Nephron (organoid): ENCODE measurements at regions not wholly inside any gene's neighbourhood (a gene's known extent, or its start where the extent isn't known, plus 50 kb on each side); places are given as distances from the start of the nearest gene placed in this dataset.

Experiments used
- H3K27ac Mint-ChIP-seq, 3 experiments: 2 replicates each; pipeline ENCODE4 v1.8.0; 2020; ENCODE audit warnings: mixed read lengths in 3 of 3, mild to moderate bottlenecking in 2 of 3, moderate library complexity in 1 of 3
- H3K27me3 Mint-ChIP-seq: 2 replicates; pipeline ENCODE4 v1.8.0; 2021; ENCODE audit warnings: low read depth, mild to moderate bottlenecking, moderate library complexity, mixed read lengths
- H3K36me3 Mint-ChIP-seq: 2 replicates; pipeline ENCODE4 v1.8.0; 2020; ENCODE audit warnings: low read depth, mixed read lengths
- H3K4me1 Mint-ChIP-seq: 2 replicates; pipeline ENCODE4 v1.8.0; 2020; ENCODE audit warnings: mixed read lengths
- H3K4me3 Mint-ChIP-seq, 3 experiments: 2 replicates each; pipeline ENCODE4 v1.8.0; 2020; ENCODE audit warnings: mild to moderate bottlenecking in 3 of 3, mixed read lengths in 3 of 3, moderate library complexity in 2 of 3
- H3K9me3 Mint-ChIP-seq: 2 replicates; pipeline ENCODE4 v1.8.0; 2020; ENCODE audit warnings: mixed read lengths
- TF ChIP-seq, protein P1 (sequence below), 3 experiments: fragments of 200-600 bp; sonication (generic); IDR thresholded peaks; one replicate each; pipeline ENCODE4 v1.5.0; 2021; ENCODE audit warnings: antibody characterized with exemption in 3 of 3; ENCODE audit not compliant: unreplicated experiment in 3 of 3

DNA sequence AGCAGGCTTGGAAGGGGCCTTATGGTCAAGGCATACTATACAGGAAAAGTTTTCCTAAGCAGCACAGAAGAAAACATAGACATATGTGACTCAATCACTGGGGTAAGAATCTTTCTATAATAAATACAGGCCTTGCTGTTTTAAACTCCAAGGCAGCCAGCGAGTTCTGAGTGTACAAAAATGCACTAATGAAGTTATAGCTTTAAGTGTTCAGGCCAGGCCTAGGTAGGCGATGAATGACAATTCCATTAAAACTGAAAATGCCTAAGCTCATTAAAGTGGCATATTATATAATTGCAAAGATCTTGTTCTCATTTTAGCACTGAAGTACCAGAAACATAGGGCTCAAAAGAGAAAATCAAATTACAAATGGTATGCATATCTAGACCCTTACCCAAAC, 716.4 kb upstream of the HS3ST1 start:
- Mint-ChIP-seq H3K36me3 (no peaks in the 10 kb centered on the region), H3K9me3 (no peaks in the 10 kb centered on the region), H3K27me3 (no peaks in the 10 kb centered on the region), H3K4me3 (no peak overlapping the region), H3K27ac (no peak overlapping the region), H3K4me1 (no peaks in the 10 kb centered on the region)
- TF ChIP-seq, protein P1, sequence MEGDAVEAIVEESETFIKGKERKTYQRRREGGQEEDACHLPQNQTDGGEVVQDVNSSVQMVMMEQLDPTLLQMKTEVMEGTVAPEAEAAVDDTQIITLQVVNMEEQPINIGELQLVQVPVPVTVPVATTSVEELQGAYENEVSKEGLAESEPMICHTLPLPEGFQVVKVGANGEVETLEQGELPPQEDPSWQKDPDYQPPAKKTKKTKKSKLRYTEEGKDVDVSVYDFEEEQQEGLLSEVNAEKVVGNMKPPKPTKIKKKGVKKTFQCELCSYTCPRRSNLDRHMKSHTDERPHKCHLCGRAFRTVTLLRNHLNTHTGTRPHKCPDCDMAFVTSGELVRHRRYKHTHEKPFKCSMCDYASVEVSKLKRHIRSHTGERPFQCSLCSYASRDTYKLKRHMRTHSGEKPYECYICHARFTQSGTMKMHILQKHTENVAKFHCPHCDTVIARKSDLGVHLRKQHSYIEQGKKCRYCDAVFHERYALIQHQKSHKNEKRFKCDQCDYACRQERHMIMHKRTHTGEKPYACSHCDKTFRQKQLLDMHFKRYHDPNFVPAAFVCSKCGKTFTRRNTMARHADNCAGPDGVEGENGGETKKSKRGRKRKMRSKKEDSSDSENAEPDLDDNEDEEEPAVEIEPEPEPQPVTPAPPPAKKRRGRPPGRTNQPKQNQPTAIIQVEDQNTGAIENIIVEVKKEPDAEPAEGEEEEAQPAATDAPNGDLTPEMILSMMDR (IDR thresholded peaks at IDR 0.05; ENCODE audit: unreplicated experiment in 3 of 3), result no peak

DNA sequence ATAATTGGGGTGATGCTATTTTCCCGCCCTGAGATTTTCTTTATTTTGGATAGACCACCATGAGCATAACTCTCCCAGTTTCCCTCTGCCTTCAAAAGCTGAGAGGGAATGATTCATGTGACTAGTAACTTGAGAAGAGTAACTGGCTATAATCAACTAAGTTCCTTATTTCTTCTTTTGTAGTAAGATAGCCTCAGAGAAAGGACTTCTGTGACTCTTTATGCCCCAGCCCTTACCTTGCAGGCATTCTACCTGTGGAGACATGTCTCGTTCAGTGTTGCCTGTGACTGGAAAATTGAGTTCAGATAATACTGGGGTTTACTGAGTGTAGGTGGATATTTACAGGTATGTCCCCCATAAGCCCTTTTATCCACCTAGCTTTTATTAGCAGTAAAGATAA, 715.4 kb upstream of the HS3ST1 start:
- no peaks in the 10 kb centered on the region for H3K36me3 Mint-ChIP-seq
- H3K27me3 Mint-ChIP-seq, result no peaks in the 10 kb centered on the region
- TF ChIP-seq, protein P1 (IDR thresholded peaks at IDR 0.05; ENCODE audit: unreplicated experiment in 3 of 3), result no peak
- no peaks in the 10 kb centered on the region for H3K9me3 Mint-ChIP-seq
- no peak overlapping the region for H3K4me3 Mint-ChIP-seq
- peaks cover 4% of the 10 kb centered on the region for H3K4me1 Mint-ChIP-seq
- no peak overlapping the region for H3K27ac Mint-ChIP-seq

DNA sequence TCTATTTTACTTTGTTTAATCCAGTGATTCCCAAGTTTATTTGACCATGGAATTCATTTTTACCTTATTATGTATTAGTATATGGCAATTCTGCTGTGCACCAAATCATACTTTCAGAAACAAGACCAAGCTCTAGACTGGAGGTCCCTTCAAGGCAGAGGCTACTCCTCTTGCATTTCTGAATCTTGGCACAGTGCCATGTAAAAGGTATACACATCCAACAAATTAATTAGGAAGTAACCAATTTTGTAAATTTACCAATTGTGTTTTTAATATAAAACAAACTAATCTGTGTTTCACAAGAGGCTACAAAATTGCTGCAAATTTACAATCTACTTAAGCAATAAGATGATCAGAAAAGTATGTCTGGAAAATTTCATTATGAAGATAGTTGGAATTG, 712.2 kb upstream of the HS3ST1 start:
- Mint-ChIP-seq H3K27ac (no peak overlapping the region), H3K9me3 (no peaks in the 10 kb centered on the region), H3K4me3 (no peak overlapping the region), H3K36me3 (no peaks in the 10 kb centered on the region), H3K27me3 (no peaks in the 10 kb centered on the region), H3K4me1 (peaks cover 11% of the 10 kb centered on the region)
- TF ChIP-seq, protein P1 (IDR thresholded peaks at IDR 0.05; ENCODE audit: unreplicated experiment in 3 of 3), result no peak

DNA sequence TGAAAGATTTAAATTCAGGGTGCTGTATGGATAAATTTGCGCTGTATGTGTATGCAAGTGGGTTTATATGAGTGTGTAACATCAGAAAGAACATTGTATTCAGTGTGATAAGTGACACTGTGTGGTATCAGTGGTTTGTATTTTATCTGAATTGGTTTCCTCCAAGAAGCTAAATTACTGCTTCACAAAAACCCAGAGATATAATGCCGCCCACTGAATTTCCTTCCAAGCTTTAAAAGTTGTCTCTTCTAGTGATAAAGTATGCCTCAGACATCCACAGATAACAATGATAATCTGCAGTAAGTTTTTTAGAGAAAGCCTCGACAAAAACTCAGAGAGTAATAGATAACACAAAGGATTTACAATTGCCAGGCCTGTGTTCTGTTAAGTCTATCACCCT, 710.6 kb upstream of the HS3ST1 start:
- TF ChIP-seq, protein P1 (IDR thresholded peaks at IDR 0.05; ENCODE audit: unreplicated experiment in 3 of 3), result no peak
- no peak overlapping the region for H3K4me3 Mint-ChIP-seq
- H3K36me3 Mint-ChIP-seq, result no peaks in the 10 kb centered on the region
- no peaks in the 10 kb centered on the region for H3K9me3 Mint-ChIP-seq
- H3K4me1 Mint-ChIP-seq, result peaks cover 11% of the 10 kb centered on the region
- H3K27ac Mint-ChIP-seq, result no peak overlapping the region
- H3K27me3 Mint-ChIP-seq, result no peaks in the 10 kb centered on the region

DNA sequence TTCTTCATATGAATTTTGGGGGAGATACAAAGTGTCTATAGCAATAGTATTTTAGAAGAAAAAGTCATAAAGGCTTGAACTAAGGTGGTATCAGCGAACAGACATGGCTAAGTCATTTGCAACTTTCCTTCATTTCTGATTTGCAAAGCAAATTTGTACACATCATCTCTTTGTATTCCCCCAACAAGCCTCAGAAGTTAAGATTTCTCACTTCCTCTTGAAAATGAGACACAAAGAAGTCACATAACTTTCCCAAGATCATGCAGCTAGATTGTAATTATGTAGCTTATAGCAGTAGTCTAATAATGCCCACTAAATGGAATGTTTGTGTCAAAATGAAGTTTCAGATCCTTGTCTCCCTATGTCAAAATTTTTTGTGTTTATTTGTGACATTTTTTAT, 709.8 kb upstream of the HS3ST1 start:
- TF ChIP-seq, protein P1 (IDR thresholded peaks at IDR 0.05; ENCODE audit: unreplicated experiment in 3 of 3), result no peak
- Mint-ChIP-seq H3K4me3 (no peak overlapping the region), H3K36me3 (no peaks in the 10 kb centered on the region), H3K27ac (no peak overlapping the region), H3K27me3 (no peaks in the 10 kb centered on the region), H3K9me3 (peaks cover 2% of the 10 kb centered on the region), H3K4me1 (peaks cover 11% of the 10 kb centered on the region)

DNA sequence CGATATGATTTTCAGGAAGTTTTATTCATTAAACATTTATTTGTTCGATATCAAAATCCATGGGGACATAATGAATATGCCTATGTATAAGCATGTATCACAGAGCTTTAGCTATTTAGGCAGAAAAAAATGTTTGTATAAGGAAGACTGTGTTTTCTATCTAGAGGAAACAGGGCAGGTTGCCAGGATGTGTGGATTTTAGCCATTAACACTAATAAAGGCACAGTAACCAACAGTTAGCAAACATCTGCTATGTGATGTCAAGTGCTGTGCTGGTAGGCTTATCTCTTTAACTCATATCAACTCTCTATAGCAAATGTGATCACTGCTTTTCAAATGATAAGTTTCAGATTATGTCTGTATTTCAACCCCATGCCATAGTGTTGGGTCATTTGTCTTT, 708.9 kb upstream of the HS3ST1 start:
- Mint-ChIP-seq H3K4me3 (no peak overlapping the region), H3K27me3 (no peaks in the 10 kb centered on the region), H3K27ac (peak overlapping the region in 2 of 3 experiments; percentile 6 to 48), H3K9me3 (peaks cover 5% of the 10 kb centered on the region), H3K36me3 (no peaks in the 10 kb centered on the region), H3K4me1 (peaks cover 11% of the 10 kb centered on the region)
- TF ChIP-seq, protein P1 (IDR thresholded peaks at IDR 0.05; ENCODE audit: unreplicated experiment in 3 of 3), result no peak
